GM12873 (cell line): ENCODE measurements at regions not wholly inside any gene's neighbourhood (a gene's known extent, or its start where the extent isn't known, plus 50 kb on each side); places are given as distances from the start of the nearest gene placed in this dataset.

Source experiments
- TF ChIP-seq, protein P1 (sequence below): IDR thresholded peaks from 2 replicates; pipeline ENCODE4 v1.5.1; 2012; ENCODE audit warnings: low read depth, mild to moderate bottlenecking, moderate library complexity, low read length, control low read depth; ENCODE audit not compliant: insufficient read depth; ENCODE audit errors: missing control alignments

DNA sequence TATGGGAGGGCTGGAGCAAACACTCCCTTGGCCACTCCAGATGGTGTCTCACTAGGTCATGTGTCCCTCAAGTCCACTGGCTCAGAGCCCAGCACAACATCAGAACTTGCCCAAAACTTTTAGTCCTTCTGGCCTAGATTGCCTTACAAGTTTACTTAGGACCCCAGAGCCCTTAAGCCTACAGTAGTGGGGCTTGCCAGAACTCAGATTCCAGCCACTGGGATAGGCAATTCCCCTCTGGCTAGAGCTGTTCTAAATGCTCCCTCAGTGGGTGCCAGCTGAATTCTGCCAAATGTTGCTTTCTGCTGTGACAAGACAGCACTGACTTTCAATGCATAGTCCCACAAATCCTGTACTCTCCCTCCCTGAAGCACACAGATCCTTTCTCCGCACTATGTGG lies 331.1 kb downstream of the HTR7 start:
- TF ChIP-seq, protein P1, sequence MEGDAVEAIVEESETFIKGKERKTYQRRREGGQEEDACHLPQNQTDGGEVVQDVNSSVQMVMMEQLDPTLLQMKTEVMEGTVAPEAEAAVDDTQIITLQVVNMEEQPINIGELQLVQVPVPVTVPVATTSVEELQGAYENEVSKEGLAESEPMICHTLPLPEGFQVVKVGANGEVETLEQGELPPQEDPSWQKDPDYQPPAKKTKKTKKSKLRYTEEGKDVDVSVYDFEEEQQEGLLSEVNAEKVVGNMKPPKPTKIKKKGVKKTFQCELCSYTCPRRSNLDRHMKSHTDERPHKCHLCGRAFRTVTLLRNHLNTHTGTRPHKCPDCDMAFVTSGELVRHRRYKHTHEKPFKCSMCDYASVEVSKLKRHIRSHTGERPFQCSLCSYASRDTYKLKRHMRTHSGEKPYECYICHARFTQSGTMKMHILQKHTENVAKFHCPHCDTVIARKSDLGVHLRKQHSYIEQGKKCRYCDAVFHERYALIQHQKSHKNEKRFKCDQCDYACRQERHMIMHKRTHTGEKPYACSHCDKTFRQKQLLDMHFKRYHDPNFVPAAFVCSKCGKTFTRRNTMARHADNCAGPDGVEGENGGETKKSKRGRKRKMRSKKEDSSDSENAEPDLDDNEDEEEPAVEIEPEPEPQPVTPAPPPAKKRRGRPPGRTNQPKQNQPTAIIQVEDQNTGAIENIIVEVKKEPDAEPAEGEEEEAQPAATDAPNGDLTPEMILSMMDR: no peak

DNA sequence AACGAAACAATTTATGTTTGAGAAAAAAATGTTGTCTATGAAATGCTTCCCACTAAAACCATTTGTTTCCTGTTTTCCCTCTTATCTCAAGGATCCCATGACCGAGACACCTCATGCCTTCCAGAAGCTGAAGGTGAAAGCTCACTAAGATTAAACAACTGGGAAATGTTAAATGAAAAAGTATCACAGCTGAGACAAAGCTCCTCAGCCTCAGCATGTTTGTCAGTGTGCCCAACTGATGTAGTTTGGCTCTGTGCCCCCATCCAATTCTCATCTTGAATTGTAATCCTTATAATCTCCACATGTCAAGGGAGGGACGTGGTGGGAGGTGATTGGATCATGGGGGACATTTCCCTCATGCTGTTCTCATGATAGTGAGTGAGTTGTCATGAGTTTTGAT lies 327.3 kb downstream of the HTR7 start:
- TF ChIP-seq, protein P1: no peak

DNA sequence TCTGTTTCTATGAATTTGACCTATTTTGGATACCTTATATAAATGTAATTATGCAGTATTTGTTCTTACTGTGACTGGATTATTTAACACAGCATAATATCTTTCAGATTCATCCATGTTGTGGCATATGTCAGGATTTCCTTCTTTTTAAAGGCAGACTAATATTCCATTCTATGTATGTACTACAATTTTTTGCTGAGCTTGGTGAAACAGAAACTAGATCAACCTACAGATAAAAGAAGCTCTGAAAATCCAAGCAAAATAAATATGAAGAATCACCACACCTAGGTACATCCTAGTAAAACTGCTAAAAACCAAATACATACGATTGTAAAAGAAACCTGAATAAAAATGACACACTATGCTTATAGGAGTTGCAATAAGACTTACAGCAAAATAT lies 300.5 kb downstream of the HTR7 start:
- TF ChIP-seq, protein P1: no peak

DNA sequence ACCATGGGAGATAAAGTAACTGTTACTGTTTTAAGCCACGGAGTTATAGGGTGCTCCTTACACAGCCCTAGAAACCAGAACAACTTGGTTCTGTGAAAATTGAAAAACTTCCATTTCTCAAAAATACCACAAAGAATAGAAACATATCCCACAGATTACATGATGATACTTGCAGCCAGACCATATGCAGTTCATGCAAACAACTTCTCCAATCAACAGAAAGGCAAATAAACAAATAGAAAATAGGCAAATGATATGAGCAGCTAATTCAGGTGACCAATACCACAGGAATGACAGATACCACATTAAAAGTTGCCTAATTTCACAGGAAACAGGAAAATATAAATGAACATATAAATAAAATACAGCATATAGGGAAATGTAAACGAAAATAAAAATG lies 297.5 kb downstream of the HTR7 start:
- TF ChIP-seq, protein P1: no peak

DNA sequence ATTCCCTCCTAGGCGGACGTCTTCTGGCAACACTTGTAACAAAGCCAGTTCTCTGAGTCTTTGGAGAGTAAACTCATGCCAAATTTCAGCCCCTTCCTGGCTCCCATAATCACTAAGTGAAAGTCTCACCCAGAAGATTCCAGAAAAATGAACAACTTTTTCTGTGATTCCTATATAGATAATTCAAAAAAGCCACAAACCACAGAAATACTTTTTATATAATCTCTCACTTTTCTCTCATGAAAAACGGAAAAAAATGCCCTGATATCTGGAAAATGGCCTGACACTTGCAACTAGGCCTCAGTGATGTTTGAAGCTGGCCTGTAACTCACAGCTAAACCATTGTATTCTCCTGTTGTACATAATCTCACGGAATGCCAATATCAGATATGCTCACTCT lies 296.2 kb downstream of the HTR7 start:
- TF ChIP-seq, protein P1: no peak

DNA sequence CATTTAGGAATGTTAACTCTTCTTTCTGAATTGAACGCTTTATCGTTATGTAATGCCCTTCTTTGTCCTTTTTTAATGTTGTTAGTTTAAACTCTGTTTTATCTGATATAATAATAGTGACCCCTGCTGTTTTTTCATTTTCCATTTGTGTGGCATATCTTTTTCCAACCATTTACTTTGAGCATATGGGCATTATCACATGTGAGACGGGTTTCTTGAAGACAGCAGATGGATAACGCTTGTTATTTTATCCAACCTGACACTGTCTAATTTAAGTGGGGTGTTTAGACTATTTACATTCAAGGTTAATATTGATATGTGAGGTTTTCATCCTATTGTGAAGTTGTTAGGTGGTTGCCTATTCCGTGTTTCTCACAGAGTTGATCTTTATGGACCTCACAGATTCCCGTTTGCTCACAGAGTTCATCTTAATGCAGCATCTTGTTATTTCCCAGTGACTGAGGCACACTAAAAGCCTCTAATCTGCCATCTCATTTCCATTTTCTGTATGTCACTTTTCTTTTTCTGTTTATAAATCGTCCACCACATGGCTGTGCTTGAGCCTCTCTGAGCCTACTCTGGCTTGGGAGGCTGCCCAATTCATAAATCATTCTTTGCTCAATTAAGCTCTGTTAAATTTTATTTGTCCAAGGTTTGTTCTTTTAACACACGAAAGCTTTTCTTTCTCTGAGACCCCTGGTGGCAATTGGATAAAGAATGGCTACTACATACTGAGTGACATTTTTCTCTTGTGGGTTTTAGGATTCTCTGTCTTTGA lies 286.2 kb downstream of the HTR7 start:
- TF ChIP-seq, protein P1: no peak

DNA sequence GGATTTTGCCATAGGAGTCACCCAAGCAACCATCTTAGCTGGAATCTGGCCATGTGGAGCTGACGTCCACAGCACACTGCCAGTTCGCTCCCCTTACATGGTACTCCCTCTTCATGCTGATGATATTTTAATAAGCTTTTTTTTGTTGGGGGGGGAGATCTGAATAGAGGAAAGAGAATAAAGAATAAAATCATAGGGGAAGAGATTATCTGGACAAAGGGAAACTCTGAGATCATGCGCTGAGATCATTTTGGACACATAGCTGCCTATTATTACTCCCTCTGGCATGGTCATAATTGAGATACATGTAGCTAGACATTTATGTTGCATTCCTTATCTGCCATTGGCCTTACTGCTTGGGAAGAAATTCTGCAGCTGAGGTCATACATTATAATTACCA lies 282.7 kb downstream of the HTR7 start:
- TF ChIP-seq, protein P1: no peak
